Fibroblast of lung (primary cell): ENCODE measurements at regions not wholly inside any gene's neighbourhood (a gene's known extent, or its start where the extent isn't known, plus 50 kb on each side); places are given as distances from the start of the nearest gene placed in this dataset.

ENCODE experiments used
- CTCF ChIP-seq, 2 donors: IDR thresholded peaks in 1 of 2; conservative IDR thresholded peaks in 1 of 2; 1 replicate in 1 of 2; 2 replicates in 1 of 2; pipeline ENCODE4 v1.5.1; 2011 to 2012; ENCODE audit warnings: low read length in 2 of 2, control low read depth in 1 of 2, inconsistent platforms in 1 of 2, low read depth in 1 of 2, mild to moderate bottlenecking in 1 of 2
- EZH2 ChIP-seq: IDR thresholded peaks from 2 replicates; pipeline ENCODE4 v1.5.1; 2012; ENCODE audit warnings: low read length, control low read depth, mild to moderate bottlenecking; ENCODE audit errors: missing control alignments

- TF ChIP-seq CTCF (conservative IDR thresholded peaks at IDR 0.05 in 1 of 2, IDR thresholded peaks at IDR 0.05 in 1 of 2; ENCODE audit: low read depth in 1 of 2, low read length in 2 of 2), result no peak
- no peak for TF ChIP-seq EZH2
Measured at GRCh38 chr4:132691668-132692067, 457.4 kb upstream of the PCDH10 start.
